Prostate gland (tissue), 2 donors: ENCODE measurements at regions not wholly inside any gene's neighbourhood (a gene's known extent, or its start where the extent isn't known, plus 50 kb on each side); places are given as distances from the start of the nearest gene placed in this dataset.

Experiments
- CTCF ChIP-seq, 4 experiments: fragments of 200-600 bp in 2 of 4; fragments of 450-650 bp in 2 of 4; sonication (generic) in 2 of 4; IDR thresholded peaks; 1 replicate in 3 of 4; 2 replicates in 1 of 4; pipeline ENCODE4 v1.5.1; 2016 to 2019; ENCODE audit warnings: antibody characterized with exemption in 4 of 4, mild to moderate bottlenecking in 2 of 4, moderate library complexity in 2 of 4
- POLR2AphosphoS5 ChIP-seq: sonication (generic); formaldehyde crosslinking; IDR thresholded peaks from one replicate; pipeline ENCODE4 v1.6.1; 2017; ENCODE audit warnings: antibody characterized with exemption

GRCh38 chr14:48792376-48793024, 793.7 kb downstream of the RPS29 start:
- TF ChIP-seq CTCF (IDR thresholded peaks at IDR 0.05) (no peak), POLR2AphosphoS5 (no peak)
